Left lung (tissue), 4 donors: ENCODE measurements at regions not wholly inside any gene's neighbourhood (a gene's known extent, or its start where the extent isn't known, plus 50 kb on each side); places are given as distances from the start of the nearest gene placed in this dataset.
A peak's percentile ranks its signal among the peaks of the same experiment; 100 is the strongest.

Experiments
- ATAC-seq: fragments of 200-7000 bp; cut with Tn5 transposase; one replicate; pipeline ENCODE4 v1.9.1; 2020; ENCODE audit warnings: moderate library complexity
- DNase-seq, 4 donors: peaks; one replicate each; pipeline ENCODE4 v3.0.0-alpha.2; 2013 to 2020
- H3K27ac ChIP-seq, 2 donors: fragments of 200-600 bp; sonication (generic) in 1 of 2; one replicate each; pipeline versions ENCODE4 v1.5.0 to v1.8.0; 2020 to 2021
- H3K27me3 ChIP-seq, 2 donors: fragments of 200-600 bp; sonication (generic) in 1 of 2; one replicate each; pipeline versions ENCODE4 v1.5.0 to v1.8.0; 2020 to 2021
- H3K36me3 ChIP-seq, 2 donors: fragments of 200-600 bp; sonication (generic) in 1 of 2; one replicate each; pipeline versions ENCODE4 v1.5.0 to v1.8.0; 2020 to 2021
- H3K4me1 ChIP-seq, 2 donors: fragments of 200-600 bp; one replicate each; pipeline ENCODE4 v1.8.0; 2021
- H3K4me3 ChIP-seq, 2 donors: fragments of 200-600 bp; sonication (generic) in 1 of 2; one replicate each; pipeline versions ENCODE4 v1.5.0 to v1.8.0; 2020 to 2021; ENCODE audit warnings: mild to moderate bottlenecking in 1 of 2
- H3K9me3 ChIP-seq, 2 donors: fragments of 200-600 bp; sonication (generic) in 1 of 2; one replicate each; pipeline versions ENCODE4 v1.5.0 to v1.8.0; 2020 to 2021
- intact Hi-C, 2 donors: fragments of 100-400 bp; cut with DNase I; formaldehyde crosslinking; loops; one replicate each; pipeline versions ENCODE4 v1.11.2 to v1.14.2; 2022
- TF ChIP-seq, protein P1 (sequence below), 2 donors: fragments of 200-600 bp; sonication (generic) in 1 of 2; IDR thresholded peaks; one replicate each; pipeline versions ENCODE4 v1.5.0 to v1.8.0; 2021; ENCODE audit warnings: antibody characterized with exemption in 2 of 2
- donor health status: DM: no; HTN: yes; CAD: no.
- donor health status: DM: no; HTN: no; CAD: no.

DNA sequence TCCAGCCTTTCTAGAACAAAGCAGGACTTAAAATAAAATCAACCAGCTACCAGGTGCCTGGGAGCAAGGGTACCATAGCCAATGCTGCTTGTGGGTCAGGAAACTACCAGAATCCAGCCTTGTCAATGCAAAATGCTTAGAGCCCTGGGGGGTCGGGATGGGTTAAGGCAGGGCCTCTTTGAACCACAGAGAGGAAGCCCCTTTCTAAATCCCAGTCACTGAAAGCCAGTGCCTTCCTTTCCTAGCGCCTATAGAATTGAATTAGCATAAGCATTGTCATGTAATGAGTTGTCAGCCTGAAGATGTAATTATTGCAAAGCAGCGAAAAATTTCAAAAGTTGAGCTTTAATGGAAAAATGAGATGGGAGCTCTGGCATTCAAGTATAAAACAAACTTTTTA, 176.6 kb upstream of the DAB1 start:
- ATAC-seq (no peak), DNase-seq (no peak)
- Histone ChIP-seq H3K4me3 (no peak overlapping the region), H3K27me3 (no peaks in the 10 kb centered on the region), H3K36me3 (no peaks in the 10 kb centered on the region), H3K4me1 (no peaks in the 10 kb centered on the region), H3K27ac (no peak overlapping the region), H3K9me3 (no peaks in the 10 kb centered on the region)
- intact Hi-C loops = no loop called here
- TF ChIP-seq, protein P1, sequence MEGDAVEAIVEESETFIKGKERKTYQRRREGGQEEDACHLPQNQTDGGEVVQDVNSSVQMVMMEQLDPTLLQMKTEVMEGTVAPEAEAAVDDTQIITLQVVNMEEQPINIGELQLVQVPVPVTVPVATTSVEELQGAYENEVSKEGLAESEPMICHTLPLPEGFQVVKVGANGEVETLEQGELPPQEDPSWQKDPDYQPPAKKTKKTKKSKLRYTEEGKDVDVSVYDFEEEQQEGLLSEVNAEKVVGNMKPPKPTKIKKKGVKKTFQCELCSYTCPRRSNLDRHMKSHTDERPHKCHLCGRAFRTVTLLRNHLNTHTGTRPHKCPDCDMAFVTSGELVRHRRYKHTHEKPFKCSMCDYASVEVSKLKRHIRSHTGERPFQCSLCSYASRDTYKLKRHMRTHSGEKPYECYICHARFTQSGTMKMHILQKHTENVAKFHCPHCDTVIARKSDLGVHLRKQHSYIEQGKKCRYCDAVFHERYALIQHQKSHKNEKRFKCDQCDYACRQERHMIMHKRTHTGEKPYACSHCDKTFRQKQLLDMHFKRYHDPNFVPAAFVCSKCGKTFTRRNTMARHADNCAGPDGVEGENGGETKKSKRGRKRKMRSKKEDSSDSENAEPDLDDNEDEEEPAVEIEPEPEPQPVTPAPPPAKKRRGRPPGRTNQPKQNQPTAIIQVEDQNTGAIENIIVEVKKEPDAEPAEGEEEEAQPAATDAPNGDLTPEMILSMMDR (IDR thresholded peaks at IDR 0.05) = no peak

DNA sequence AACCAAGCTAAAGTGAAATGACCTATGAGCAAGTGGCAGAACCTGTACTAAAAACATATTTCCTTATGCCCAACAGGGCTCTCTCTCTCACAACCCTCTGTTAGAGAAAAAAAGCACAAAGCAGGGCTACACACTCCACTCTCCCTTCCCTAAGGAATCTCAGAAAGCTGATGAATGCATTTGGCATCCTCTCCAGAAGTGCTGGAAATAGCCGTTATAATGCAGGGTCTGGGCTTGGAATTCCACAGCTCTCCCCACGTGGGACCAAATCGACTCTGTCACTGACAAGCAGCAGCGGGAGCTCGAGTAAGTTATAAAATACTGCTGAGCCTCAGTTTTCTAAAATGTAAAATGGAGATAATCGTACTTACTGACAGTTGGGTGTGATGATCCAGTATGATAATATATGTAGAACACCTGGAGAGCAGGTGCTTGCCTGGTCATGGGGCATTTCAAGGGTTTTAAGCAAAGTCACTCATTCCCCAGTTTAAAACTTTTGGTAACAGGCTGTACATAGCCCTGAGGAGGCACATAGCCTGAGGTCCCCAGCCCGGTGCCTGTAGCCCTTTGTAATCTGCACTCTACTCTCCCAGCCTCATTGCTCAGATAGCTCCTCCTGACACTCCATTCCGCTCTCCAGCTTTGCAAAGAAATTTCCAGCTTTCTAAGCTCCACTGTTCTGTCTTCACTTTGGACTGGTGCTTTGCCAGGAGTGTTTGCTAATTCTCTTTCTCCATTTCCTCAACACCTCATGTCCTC, 175.6 kb upstream of the DAB1 start:
- Histone ChIP-seq H3K27me3 (no peaks in the 10 kb centered on the region), H3K27ac (no peak overlapping the region), H3K4me3 (no peak overlapping the region), H3K36me3 (no peaks in the 10 kb centered on the region), H3K9me3 (no peaks in the 10 kb centered on the region), H3K4me1 (no peaks in the 10 kb centered on the region)
- intact Hi-C loops = no loop called here
- ATAC-seq = peak; percentile 42
- TF ChIP-seq, protein P1 (IDR thresholded peaks at IDR 0.05) = no peak
- peak in 2 of 4 donors; percentile 72 to 77 for DNase-seq

DNA sequence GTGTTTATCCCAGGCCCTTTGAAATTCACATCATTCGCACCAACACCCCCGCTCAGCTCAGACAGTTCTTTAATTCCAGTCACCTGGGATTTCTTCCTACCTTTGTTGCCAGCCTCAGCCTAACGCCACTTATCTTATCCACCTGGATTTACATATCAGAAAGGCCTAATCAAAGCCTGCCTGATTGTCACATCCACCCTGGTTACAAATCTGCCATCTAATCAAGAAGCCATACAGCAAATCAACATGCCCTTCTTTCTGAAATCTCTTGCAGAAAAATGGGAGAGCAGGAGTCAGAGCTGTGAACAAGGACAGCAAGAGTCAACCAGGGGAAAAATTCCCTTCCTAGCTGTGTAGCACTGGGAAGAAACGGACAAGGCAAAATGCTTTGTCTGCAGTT, 173.2 kb upstream of the DAB1 start:
- no peaks in the 10 kb centered on the region for H3K9me3 ChIP-seq
- ATAC-seq (no peak), DNase-seq (no peak)

DNA sequence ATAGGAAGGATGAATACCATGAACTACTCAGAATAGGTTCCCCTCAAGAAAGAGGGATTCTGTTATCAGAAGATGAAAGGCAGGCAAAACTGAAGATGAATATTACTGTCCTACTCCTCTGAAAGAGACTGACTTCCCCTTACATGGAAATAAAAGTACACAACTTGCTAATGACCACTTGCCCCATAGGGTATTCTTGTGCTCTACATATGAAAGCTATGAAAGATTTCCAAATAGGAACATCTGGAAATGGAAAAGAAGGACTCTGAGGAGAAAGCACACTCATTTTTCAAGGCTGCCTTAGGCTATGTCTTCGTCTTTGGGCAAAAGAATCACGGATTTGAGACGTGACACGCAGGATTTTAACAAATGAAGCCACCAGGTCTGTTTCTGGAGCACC, 170.1 kb upstream of the DAB1 start:
- no peaks in the 10 kb centered on the region for H3K27me3 ChIP-seq

More for the DNA sequence above, 173.2 kb upstream of the DAB1 start:
- no peak overlapping the region for H3K27ac ChIP-seq
- intact Hi-C loops = no loop called here
- H3K4me1 ChIP-seq = no peaks in the 10 kb centered on the region
- H3K4me3 ChIP-seq = no peak overlapping the region
- TF ChIP-seq, protein P1 (IDR thresholded peaks at IDR 0.05) = no peak
- H3K36me3 ChIP-seq = no peaks in the 10 kb centered on the region
- H3K27me3 ChIP-seq = no peaks in the 10 kb centered on the region

DNA sequence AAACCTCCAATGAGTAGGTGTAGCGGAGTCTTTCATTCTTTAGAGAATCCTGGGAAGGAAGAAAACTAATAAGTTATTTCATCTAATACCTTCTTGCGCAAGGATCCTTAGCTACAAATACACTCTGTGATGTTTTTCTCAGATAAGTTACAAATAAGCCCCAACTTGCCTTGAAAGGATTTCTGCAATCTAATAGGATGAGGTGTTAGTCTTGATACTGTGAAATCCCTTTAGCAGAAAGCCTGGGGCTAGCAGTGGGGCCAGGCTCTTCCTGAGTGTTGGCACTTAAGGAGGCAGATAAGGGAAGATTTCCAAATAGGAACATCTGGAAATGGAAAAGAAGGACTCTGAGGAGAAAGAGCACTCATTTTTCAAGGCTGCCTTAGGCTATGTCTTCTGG, 168.0 kb upstream of the DAB1 start:
- DNase-seq (peak in 2 of 4 donors; percentile 10 to 16), ATAC-seq (no peak)
- H3K27me3 ChIP-seq = no peaks in the 10 kb centered on the region
- no peaks in the 10 kb centered on the region for H3K9me3 ChIP-seq
- H3K27ac ChIP-seq = no peak overlapping the region
- no peaks in the 10 kb centered on the region for H3K4me1 ChIP-seq
- intact Hi-C loops = no loop called here
- no peak overlapping the region for H3K4me3 ChIP-seq
- no peaks in the 10 kb centered on the region for H3K36me3 ChIP-seq
- TF ChIP-seq, protein P1 (IDR thresholded peaks at IDR 0.05) = no peak

More for the DNA sequence above, 170.1 kb upstream of the DAB1 start:
- Histone ChIP-seq H3K36me3 (no peaks in the 10 kb centered on the region), H3K27ac (no peak overlapping the region), H3K4me1 (no peaks in the 10 kb centered on the region), H3K4me3 (no peak overlapping the region), H3K9me3 (no peaks in the 10 kb centered on the region)
- TF ChIP-seq, protein P1 (IDR thresholded peaks at IDR 0.05) = no peak
- DNase-seq = no peak
- intact Hi-C loops = no loop called here
- ATAC-seq = no peak
